ENCODE measurements at regions not wholly inside any gene's neighbourhood (a gene's known extent, or its start where the extent isn't known, plus 50 kb on each side); places are given as distances from the start of the nearest gene placed in this dataset.

DNA sequence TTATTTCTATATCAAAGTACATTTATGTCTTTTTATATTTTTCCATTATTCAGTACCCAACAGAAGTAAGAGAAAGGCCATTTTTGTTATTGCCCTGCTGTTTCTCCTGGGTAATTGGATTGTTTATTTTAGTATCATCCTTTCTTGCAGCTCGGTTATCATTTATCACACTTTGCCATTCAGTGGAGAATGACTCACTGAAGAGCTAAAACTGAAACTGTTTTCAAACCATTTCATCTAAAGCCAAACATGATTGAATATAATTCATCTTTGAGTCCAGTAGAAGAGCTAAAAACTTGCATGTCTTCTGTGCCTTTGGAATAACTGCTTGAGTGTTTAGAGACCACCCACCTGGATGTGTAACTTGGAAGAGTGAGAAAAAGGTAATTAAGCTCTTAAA is 139.5 kb upstream of the PRDM9 start:
- no peak for DNase-seq (ENCODE audit: low spot score)

DNA sequence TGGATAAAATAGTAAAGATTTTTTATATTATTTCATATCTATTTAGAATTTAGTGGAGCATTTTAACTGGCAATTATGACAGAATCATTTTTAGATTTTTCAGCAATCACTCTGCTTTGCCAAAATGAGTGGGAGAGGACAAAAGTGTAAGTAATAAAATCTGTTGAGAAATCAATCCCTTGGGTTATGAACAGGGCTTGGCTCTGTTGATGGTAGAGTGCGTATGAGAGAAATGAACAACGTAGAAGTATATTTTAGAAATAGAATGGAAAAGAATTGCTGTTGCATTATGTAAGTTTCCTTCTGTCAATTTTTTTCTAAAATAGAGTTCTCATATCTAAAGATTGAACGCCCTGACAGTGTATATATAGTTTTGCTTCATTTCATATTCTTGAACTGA is 154.1 kb upstream of the PRDM9 start:
- no peak for DNase-seq (ENCODE audit: low spot score)

DNA sequence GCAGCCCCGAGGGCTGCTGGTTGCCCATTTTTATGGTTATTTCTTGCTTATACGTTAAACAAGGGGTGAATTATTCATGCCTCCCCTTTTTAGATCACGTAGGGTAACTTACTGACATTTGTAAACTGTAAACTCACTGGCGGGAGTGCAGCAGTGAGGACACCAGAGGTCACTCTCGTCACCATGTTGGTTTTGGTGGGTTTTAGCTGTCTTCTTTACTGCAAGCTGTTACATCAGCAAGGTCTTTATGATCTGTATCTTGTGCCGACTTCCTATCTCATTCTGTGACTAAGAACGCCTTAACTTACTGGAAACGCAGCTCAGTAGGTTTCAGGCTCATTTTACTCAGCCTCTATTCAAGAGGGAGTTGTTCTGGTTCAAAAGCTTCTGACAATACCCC is 155.0 kb upstream of the PRDM9 start:
- DNase-seq (ENCODE audit: low spot score), result no peak

DNA sequence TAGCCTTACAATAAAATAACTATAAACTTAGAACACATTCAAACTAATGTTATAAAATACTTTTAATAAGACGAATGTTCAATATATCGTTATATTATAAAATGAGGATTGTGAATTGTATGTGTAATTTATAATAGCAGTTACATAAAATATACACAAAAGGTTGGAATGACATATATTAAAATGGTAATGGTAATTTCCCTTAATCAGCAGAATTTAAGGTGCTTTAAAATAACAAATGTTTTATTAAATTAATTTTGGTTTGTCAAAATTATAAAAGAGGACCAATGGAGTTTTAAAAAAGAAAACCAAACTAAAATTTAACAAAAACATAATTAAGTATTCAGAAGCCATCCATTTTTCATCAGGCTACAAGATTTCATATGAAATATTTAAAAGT is 164.3 kb upstream of the PRDM9 start:
- DNase-seq (ENCODE audit: low spot score), result no peak

DNA sequence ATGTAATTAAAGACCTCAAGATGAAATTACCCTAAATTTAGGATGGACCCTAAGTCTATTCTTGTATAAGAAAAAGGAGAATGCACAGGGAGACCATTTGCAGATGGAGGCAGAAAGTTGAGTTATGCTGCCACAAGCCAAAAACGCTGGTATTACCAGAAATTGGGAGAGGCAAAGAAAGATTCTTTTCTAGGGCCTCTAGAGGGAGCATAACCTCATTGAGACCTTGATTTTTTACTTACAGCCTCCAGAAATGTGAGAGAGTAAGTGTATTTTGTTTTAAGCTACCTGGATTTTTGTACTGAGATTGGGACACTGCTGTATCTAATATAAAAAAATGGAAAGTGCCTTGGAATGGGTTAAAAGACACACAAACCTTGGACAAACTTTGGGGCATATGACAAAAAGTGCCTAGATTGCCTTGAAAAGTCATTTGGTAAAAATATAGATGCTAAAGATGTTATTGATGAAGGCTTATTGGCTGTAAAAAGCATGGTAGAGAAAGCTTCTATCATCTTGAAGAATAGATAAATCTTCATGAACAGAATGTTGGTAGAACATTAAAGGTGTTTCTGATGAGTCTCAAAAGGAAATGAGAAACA is 174.7 kb upstream of the PRDM9 start:
- no peak for DNase-seq (ENCODE audit: low spot score)

DNA sequence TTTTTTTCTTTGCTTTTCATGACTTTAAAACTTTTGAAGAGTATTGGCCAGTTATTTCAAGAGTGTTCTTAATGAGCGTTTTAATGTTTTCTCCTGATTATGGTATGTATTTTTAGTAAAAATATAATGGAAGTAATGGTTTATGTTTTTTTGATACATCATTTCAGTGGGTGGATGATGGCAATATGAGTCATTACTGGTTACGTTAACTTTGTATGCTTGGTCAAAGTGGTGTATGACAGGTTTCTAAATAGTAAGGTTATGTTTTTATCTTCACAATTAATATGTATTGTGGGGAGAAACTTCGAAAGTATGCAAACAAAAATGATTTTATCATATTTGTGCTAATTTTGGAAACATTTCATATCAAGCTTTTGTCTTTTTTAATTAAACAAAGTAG is 176.7 kb upstream of the PRDM9 start:
- DNase-seq (ENCODE audit: low spot score), result no peak

DNA sequence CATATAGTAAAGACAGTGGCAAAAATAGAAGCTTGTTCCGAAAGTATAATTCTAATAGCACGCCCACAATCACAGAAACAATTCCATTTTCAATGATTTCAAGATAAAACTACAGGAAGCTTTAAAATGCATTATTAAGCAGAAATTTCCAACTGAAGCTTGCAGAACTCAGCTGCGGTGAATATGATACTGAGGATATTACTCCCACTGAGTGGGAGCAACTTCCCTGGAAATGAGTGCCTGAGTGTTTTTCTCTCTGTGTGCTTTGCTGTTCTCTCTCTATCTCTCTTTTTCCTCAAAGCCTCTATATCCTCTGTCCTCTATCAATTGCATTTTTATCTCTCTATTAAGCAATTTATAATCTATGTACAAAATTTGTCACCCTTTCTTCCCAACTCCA is 187.5 kb upstream of the PRDM9 start:
- no peak for DNase-seq (ENCODE audit: low spot score)

DNA sequence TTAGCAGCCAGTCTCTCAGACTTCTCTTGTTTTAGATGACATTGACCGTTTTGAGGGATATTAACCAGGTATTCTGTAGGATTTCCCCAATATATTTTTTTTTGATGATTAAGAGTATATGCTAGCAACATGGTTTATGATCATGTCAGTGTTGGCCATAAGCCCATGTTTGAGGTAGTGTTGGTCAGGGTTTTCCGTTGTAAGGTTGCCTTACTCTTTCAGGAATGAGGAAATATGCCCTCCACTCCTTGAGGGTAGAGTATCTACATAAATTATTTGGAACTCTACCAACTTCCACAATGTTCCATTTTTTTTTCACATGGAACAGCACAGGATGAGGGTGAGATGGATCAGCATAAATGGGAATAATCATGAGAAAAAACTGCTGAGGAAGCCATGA is 188.4 kb upstream of the PRDM9 start:
- no peak for DNase-seq (ENCODE audit: low spot score)

DNA sequence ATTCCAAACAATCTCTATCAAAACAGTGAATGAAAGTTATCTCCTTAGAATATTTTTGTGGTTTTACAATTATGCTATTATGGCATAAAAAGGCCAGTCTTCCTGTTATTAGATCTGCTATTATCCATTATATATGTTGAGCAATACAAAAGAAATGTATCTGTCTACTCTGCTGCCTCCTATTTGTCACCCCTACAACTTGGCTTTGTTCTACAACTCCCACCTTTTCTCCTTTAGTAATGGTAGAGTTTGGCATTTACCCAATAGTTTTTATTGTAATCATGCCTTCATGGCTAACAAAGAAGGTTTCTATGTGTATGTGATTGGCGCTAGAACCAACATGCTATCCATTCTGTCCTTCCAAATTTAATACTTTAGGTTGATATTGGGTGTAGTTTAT is 189.2 kb upstream of the PRDM9 start:
- DNase-seq (ENCODE audit: low spot score), result no peak

DNA sequence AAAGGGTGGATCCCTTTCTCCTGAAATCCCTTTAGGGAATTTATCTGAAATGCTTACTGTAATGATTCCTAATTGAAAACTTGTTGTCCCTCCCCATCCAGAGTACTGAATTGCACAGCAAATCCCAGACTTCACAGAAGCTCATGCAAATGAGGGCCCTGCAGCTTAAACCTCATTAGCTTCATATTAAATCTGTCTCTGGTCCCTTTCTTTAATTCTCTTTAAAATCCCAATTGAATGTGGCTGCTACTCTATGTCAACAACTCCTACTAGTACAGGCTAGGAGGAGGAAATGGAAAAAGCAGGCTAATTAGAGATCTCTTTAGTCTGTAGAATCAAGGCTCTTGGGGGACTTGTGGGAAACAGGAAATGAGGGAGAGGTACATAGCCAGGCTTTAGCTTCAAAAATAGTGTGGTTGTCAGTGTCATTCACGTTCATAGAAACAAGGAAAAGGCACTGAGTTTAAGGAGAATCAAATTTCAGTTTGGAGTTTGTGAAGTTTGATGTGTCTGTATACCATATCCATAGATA is 191.3 kb upstream of the PRDM9 start:
- DNase-seq (ENCODE audit: low spot score), result no peak

DNA sequence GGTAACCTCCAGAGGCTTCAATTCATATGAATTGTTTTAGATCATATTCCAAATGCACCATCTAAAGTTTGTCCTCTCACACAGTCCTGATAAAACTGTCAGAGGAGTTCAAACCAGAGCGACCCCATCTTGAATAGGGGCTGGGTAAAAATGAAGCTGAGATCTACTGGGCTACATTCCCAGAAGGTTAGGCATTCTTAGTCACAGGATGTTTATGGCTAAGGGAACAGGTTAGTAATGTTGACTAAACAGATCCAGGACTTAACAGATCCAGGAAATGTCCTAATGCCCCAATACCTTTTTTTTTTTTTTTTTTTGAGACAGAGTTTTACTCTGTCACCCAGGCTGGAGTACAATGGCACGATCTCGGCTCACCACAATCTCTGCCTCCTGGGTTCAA is 192.6 kb upstream of the PRDM9 start:
- DNase-seq (ENCODE audit: low spot score), result no peak

DNA sequence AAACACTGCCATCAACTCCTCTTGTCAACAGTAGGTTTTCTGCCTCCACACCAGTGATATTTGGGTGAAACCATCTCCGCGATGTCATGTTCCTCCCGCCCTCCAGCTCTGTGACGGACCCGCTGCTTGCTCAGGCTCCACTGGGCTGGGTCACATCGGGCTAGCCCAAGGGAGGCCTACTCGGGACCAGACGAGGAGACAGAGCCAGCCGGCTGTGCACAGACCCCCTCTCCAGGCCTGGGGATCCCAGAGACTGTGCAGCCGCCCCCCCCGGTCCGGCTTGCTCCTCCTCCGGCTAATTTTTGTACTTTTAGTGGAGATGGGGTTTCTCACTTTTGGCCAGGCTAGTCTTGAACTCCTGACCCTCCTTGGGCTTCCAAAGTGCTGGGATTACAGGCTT is 202.4 kb upstream of the PRDM9 start:
- no peak for DNase-seq (ENCODE audit: low spot score)

DNA sequence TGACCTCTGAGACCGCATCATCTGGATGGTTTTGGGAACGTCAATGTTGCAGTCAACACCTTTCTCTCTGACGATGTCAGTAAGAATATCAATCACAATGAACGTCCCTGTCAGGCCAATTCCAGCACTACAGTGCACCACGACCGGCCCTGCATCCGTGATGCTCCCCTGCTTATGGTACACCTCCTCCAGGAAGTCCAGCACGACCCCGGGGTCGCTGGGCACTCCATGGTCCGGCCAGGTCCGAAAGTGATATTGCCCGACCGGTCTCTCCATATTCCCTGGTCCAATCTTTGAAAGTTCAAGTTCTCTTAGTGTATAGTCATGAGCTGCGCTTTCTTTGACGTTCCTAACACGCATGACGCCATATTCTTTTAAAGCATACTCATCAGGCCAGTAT is 203.6 kb upstream of the PRDM9 start:
- DNase-seq (ENCODE audit: low spot score), result no peak

DNA sequence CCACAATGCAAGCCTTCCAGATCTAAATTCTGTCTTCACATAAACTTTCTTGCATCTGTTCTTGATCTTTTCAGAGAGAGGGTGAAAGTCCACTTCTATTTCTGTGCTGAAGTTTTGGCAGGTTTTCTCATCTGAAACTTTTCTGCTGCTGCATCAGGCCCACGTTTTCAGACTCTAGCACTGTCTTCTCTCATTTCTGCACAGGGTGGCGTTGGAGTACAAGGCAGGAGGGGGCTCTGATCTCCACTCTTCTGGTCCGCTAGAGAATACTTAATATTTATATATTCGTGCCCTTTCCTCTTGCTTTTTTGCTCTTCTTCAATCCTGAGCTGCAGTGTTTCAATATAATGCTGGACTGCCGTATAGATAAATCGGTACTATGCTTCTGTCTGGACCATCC is 204.0 kb upstream of the PRDM9 start:
- no peak for DNase-seq (ENCODE audit: low spot score)

DNA sequence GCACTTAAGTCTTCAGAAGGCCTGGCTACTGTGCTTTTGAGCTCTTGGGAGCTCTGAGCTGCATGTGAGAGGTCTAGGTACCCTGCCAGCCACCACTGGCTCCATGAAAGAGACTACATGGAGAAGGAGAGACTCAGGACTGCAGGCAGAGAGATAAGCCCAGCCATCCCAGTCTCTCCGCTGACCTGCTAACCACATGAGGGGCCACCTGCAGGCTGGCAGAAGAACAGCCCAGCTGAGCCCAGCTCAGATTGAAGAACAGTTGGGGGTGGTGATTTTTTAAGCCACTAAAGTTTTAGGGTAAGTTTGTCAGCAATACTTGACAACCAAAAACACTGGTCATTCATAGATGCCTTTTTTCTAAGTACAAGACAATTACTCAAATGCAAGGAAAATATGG is 205.0 kb upstream of the PRDM9 start:
- DNase-seq (ENCODE audit: low spot score), result no peak

DNA sequence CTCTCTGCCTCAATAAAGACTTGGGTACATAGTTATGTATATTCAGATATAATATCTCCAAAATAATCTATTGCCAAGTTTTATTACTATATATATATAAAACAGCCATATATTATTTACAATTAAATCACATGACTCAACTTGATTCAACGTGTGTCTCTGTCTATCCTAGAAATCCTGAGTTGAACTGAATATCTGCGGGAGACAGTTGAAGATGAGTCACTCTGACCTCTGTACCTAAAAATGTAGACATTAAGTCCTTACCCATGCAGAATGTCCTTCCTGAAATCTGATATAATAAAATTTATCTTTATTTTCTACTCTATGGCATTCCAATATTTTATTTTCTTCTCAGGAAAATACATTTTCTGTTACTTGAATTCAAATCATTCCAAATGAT is 218.2 kb upstream of the PRDM9 start:
- no peak for DNase-seq (ENCODE audit: low spot score)

DNA sequence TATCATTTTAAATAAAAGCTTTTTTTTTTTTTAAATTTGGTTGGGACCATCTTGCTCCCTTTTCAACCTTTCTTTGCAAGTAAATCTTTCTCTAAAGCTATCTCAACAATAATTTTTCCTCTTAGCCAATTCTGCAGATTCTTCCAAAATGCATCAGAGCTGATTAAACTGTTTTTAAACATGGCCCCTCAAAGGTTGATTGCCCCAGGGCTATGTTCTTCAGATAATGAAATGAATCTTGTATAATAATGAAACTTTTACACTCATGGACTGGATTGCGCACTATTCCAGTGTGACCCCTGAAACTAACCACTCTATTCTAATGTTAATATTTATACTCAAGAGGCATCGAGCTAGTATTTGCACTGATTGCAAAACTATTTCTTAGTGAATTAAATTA is 222.8 kb upstream of the PRDM9 start:
- no peak for DNase-seq (ENCODE audit: low spot score)

DNA sequence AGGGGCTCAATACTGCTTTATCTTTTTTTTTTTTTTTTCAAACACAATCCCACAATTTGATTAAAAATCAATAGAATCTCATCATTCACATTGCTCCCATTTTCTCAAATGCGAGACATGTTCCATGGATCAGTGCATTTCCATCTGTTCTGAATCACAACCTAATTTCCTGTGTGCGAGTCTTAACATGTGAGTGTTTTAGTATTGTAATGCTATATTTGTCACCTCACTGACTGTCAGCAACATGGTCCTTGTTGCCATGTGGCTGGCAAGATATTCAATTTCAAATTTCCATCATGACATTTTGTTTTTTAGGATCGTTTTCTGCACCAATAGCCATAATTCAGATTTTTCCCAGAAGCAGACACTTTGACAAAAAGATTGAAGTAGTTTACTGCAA is 233.2 kb upstream of the PRDM9 start:
- DNase-seq (ENCODE audit: low spot score), result no peak

DNA sequence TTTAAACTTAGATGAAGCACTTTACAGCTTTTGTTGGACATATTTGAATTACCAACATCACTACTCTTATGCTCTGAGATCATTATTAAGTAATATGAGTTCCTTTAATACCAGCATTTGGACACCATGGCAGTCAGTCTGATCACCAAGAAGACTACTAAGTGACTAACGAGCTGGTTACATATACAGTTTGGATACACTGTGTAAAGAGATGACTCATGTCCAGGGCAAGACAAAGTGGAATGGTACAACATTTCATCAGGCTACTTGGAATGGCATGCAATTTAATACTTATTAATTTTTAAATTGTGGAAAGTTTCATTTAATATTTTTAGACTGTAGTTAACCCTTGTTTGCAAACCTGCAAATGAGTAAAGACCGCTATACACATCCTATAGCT is 237.4 kb upstream of the PRDM9 start:
- no peak for DNase-seq (ENCODE audit: low spot score)

DNA sequence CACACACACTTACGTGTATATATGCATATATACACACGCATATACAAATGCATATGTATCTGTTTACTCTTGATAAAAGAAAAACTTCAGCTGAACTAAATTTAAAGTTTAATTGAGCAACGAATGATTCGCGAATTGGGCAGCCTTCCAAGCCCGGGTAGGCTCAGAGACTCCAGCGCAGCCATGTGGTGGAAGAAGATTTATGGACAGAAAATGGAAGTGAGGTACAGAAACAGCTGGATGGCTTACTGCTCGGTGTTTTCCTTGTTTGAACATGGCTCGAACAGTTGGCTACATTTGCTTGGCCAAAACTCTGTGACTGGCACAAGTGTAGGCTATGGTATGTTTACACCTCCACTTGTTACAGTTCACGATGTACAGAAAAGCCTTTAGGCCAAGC is 239.3 kb upstream of the PRDM9 start:
- no peak for DNase-seq (ENCODE audit: low spot score)

DNA sequence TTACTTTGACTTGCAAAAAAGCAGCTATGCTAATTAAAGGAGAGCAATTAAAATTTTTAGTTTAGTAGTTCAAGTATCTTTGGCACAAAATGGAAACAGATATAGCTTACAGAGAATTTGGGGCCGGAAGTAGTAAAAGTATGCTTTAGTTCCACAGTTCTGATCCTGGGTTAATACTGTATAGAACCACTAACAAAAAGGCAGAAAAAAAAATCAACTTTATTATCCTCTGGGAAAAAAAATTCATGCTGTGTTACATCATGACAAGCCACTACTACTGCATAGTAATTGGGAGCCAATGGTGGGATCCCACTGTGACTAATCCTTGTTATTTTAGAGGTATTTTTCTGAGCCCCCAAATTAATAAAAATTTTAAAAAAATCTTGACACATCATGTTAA is 246.8 kb upstream of the PRDM9 start:
- no peak for DNase-seq (ENCODE audit: low spot score)

DNA sequence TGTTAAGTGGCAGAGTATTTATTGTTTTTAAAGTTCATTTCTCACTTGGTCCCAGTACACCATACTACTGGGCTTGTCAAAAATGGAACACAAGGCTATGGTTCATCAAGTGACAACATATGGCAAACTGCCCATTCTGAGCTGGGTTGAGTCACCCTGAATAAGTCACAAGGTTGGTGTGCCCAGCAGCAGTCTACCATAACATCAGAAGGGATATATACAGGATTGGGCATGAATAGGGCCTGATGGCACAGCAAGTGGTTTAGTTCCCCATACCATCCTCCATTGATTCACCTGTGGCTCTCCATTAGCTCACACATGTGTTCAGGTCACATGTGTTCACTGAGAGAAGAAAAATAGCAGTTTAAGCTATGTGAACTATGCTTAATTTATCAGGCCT is 249.8 kb upstream of the PRDM9 start:
- no peak for DNase-seq (ENCODE audit: low spot score)

DNA sequence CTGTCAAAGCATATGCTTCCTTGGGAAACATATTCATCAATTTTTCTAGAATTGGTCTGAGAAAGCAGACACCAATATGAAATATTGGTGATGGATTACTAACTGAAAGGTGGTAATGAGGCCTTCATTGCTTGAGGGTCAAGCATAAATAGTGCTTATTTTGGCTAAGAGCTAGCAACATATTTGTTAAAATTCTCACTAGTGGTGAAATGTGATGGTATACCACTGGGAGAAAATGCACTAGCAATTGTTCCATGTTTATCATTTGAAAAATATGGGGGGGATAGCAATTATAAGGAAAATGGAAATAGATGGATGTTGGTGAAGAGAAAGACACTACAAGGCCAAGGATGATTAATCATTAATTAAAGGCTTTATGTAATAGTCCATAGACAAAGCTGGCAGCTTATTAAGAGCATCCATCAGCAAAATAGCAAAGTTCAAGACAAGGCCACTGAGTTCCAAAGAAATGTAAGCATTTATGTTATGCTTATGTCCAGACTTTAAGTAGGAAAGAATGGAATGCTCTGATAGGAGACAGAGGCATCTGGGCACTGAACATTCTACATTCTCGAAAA is 253.7 kb upstream of the PRDM9 start:
- no peak for DNase-seq (ENCODE audit: low spot score)

DNA sequence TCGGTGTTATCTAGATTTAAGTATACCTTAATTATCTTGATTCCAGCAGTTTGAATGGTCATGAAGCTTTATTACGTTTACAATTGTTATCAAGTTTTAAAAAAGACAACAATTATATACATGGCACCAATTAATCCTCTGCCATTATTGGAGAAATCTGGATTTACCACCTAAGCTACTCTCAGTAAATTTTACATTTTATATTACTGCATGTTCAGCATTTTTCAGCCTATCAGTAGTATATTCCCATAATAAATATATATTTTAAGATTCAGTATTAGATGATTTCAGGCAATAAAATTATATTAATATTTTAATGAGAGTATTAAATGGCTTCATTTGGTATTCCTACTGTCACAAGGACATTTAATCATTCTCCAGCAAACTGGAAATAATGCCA is 264.5 kb upstream of the PRDM9 start:
- no peak for DNase-seq (ENCODE audit: low spot score)

DNA sequence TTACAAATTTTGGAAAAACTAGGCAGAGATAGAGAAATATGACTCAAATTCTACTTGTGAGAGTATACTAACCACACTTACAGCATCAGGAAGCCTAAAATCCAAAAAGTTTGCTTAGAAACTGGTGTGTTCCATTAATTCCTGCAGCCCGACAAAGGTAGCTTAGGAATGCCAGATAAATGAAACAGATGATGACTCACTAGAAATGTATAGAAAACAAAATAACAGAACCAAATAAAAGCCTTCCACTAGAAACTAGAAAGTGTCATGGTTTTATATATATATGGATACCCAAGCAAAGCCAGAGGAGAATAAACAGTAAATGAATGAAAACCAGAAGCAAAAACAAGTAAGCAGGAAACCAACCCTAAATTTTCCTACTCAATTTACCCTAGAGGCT is 272.2 kb upstream of the PRDM9 start:
- DNase-seq (ENCODE audit: low spot score), result no peak
